Mesothelial cell of epicardium (in vitro differentiated cells): ENCODE measurements at regions not wholly inside any gene's neighbourhood (a gene's known extent, or its start where the extent isn't known, plus 50 kb on each side); places are given as distances from the start of the nearest gene placed in this dataset.

ENCODE experiments used
- DNase-seq, 2 experiments: peaks; one replicate each; pipeline ENCODE4 v3.0.0; 2021; ENCODE audit warnings: low spot score in 2 of 2; ENCODE audit not compliant: unreplicated experiment in 2 of 2
- H3K27ac Mint-ChIP-seq: 2 replicates; pipeline ENCODE4 v1.8.0; 2021; ENCODE audit warnings: mixed read lengths
- H3K27me3 Mint-ChIP-seq: 2 replicates; pipeline ENCODE4 v1.8.0; 2021; ENCODE audit warnings: low read depth, mixed read lengths
- H3K36me3 Mint-ChIP-seq: 2 replicates; pipeline ENCODE4 v1.8.0; 2021; ENCODE audit warnings: mixed read lengths
- H3K4me1 Mint-ChIP-seq: 2 replicates; pipeline ENCODE4 v1.8.0; 2021; ENCODE audit warnings: mixed read lengths
- H3K4me3 Mint-ChIP-seq: 2 replicates; pipeline ENCODE4 v1.8.0; 2021; ENCODE audit warnings: mild to moderate bottlenecking, moderate library complexity, mixed read lengths
- H3K9me3 Mint-ChIP-seq: 2 replicates; pipeline ENCODE4 v1.8.0; 2021; ENCODE audit warnings: mixed read lengths
- CTCF ChIP-seq: fragments of 200-600 bp; sonication (generic); IDR thresholded peaks from one replicate; pipeline ENCODE4 v1.5.0; 2021; ENCODE audit warnings: antibody characterized with exemption; ENCODE audit not compliant: unreplicated experiment

DNA sequence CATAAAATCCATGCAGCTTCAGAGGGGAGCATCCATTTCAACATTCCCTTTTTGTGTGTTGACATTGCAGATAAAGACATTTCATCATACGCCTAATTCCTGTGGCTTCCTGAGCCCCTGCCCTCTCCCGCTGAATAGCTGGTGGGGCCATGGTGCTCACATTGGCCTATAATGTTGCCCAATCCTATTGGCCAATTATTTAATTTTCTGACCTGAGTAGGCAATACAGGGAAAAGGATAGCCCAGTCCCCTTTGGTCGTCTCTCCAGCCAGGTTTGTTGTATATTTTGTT is 163.8 kb upstream of the MYCN start:
- TF ChIP-seq CTCF: no peak
- Mint-ChIP-seq H3K9me3 (peaks cover 4% of the 10 kb centered on the region), H3K4me1 (peaks cover 16% of the 10 kb centered on the region), H3K27me3 (no peaks in the 10 kb centered on the region), H3K27ac (no peak overlapping the region), H3K36me3 (no peaks in the 10 kb centered on the region), H3K4me3 (no peak overlapping the region)
- DNase-seq: no peak

DNA sequence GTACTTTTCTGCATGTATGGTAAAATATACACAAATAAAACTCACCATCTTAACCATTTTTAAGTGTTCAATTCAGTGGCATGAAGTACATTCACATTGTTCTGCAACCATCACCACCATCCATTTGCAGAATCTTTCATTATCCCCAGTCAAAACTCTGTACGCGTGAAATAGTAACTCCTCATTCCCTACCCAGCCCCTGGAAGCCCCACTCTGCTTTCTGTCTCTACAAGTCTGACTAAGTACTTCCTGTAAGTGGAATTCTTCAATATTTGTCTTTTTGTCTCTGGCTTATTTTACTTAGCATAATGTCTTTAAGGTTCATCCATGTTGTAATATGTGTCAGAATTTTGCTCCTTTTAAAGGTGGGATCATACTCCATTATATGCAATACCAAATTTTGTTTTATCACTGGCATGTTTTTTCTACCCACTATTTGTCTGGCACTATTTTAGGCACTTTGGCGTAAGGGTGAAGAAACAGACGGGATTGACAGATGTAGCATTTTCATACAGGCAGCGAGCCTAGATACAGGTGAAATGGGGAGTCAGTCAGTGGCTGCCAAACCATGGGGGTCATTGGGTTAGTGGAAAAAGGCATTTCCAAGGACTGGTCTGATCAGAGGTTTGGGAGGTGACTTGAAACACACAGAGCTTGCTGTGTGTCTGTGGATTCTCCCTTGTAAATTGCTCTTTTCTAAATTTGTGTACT is 163.2 kb upstream of the MYCN start:
- peaks cover 4% of the 10 kb centered on the region for H3K9me3 Mint-ChIP-seq
- DNase-seq: no peak
- peaks cover 22% of the 10 kb centered on the region for H3K4me1 Mint-ChIP-seq
- no peak overlapping the region for H3K4me3 Mint-ChIP-seq
- H3K27ac Mint-ChIP-seq: no peak overlapping the region
- H3K27me3 Mint-ChIP-seq: no peaks in the 10 kb centered on the region
- TF ChIP-seq CTCF: no peak
- H3K36me3 Mint-ChIP-seq: no peaks in the 10 kb centered on the region

DNA sequence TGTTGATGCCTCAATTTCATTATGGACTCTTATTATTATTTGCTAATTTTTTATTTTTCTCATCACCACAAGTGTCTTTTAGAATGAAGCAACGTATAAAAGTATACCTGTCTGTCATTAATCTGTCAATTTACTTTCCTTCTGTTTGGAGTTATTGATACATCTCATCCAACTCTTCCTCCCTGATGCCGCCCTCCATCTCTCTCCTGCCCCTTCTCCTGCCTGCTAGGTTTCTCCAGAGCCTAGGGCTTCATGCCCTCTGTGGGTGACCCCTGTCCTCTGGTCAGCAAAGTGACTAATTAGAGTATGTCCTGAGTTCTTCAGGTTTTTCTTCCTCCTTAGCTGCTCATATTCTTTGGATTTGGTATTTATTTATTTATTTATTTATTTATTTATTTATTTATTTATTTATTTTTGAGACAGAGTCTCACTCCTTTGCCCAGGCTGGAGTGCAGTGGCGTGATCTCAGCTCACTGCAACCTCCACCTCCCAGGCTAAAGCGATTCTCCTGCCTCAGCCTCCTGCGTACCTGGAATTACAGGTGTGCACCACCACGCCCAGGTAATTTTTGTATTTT is 162.5 kb upstream of the MYCN start:
- no peaks in the 10 kb centered on the region for H3K36me3 Mint-ChIP-seq
- DNase-seq: no peak
- peaks cover 4% of the 10 kb centered on the region for H3K9me3 Mint-ChIP-seq
- peaks cover 25% of the 10 kb centered on the region for H3K4me1 Mint-ChIP-seq
- H3K27ac Mint-ChIP-seq: no peak overlapping the region
- TF ChIP-seq CTCF: no peak
- no peaks in the 10 kb centered on the region for H3K27me3 Mint-ChIP-seq
- no peak overlapping the region for H3K4me3 Mint-ChIP-seq

- Mint-ChIP-seq H3K9me3 (peaks cover 4% of the 10 kb centered on the region), H3K27ac (no peak overlapping the region), H3K27me3 (no peaks in the 10 kb centered on the region), H3K4me3 (no peak overlapping the region), H3K4me1 (peaks cover 25% of the 10 kb centered on the region), H3K36me3 (no peaks in the 10 kb centered on the region)
- TF ChIP-seq CTCF: no peak
- no peak for DNase-seq
These were observed 161.7 kb upstream of the MYCN start for GRCh38 chr2:15778529-15779219.

- no peak for DNase-seq
- Mint-ChIP-seq H3K4me3 (no peak overlapping the region), H3K27ac (no peak overlapping the region), H3K9me3 (peaks cover 4% of the 10 kb centered on the region), H3K4me1 (peaks cover 25% of the 10 kb centered on the region), H3K27me3 (peaks cover 4% of the 10 kb centered on the region), H3K36me3 (no peaks in the 10 kb centered on the region)
- TF ChIP-seq CTCF: no peak
These were observed 160.8 kb upstream of the MYCN start for GRCh38 chr2:15779381-15780041.
